ENCODE measurements at regions not wholly inside any gene's neighbourhood (a gene's known extent, or its start where the extent isn't known, plus 50 kb on each side); places are given as distances from the start of the nearest gene placed in this dataset.

DNA sequence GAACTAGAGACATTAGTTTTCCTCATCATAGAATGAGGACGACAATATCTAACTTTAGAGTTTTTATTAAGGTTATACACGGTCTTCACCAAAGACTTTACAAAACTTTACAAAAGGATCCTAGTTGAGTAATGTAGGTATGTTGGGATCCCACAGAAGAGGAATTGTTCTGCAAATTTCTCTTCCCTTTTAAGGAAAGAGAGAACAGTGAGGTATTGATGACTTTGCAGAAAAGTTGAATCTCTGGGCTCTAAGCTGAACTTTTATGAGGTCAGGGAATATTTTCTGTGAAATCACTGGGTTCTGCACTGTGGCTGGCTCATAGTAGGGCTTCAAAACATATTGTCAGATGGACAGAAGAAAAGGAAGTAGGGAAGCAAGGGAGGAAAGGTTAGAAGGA is 89.8 kb upstream of the PIRT start:
- Histone ChIP-seq H3K36me3 (ENCODE audit: control insufficient read depth in 1 of 2, insufficient read depth in 2 of 2, low read length in 1 of 2) (no peaks in the 10 kb centered on the region), H3K27ac (ENCODE audit: low read depth in 1 of 2, low read length in 2 of 2) (no peak overlapping the region)

DNA sequence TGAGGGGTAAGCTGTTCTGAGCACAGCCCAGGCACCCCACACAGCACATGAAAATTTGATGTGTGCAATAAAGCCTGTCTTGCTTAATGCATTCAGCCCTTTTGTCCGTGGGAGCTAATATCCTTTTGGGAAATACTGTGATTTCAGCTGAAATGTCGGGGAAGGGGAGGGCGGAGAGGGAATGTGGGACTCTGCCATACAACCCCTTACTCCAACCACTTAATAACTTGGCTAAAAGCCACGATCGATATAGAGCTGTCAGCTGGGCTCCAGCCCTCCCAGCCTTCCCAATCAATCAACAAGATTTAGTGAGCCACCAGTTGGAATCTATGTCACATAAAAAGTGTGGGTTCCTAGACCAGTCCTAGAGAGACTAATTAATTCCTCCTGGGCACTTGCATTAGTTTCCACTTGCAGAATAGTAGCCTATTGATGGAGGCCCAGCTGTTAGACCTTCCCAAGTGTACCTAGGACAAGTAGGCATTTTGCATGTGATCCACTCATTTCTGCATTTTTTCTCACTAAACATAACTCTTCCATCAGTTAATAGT is 82.7 kb upstream of the PIRT start:
- Histone ChIP-seq H3K36me3 (ENCODE audit: control insufficient read depth in 1 of 2, insufficient read depth in 2 of 2, low read length in 1 of 2) (no peaks in the 10 kb centered on the region), H3K4me3 (ENCODE audit: low read length in 2 of 2) (no peak overlapping the region), H3K9me3 (ENCODE audit: control insufficient read depth, low read length) (no peaks in the 10 kb centered on the region), H3K27me3 (ENCODE audit: control insufficient read depth in 1 of 2, insufficient read depth in 2 of 2, low read length in 1 of 2) (no peaks in the 10 kb centered on the region), H3K4me1 (ENCODE audit: control insufficient read depth in 1 of 2, insufficient read depth in 2 of 2, low read length in 2 of 2) (no peaks in the 10 kb centered on the region), H3K27ac (ENCODE audit: low read depth in 1 of 2, low read length in 2 of 2) (no peak overlapping the region)
- DNase-seq = no peak
- WGBS, 2 donors = 32 to 44% methylated on average over 5 of the region's 5 CpGs
- ATAC-seq (ENCODE audit: low FRiP score) = no peak
- intact Hi-C loops (cut with DNase I) = no loop called here

More for the DNA sequence above, 89.8 kb upstream of the PIRT start:
- ATAC-seq (ENCODE audit: low FRiP score) (no peak), DNase-seq (no peak)
- WGBS, 2 donors = 77 to 89% methylated on average over 2 of the region's 2 CpGs
- Histone ChIP-seq H3K4me3 (ENCODE audit: low read length in 2 of 2) (no peak overlapping the region), H3K9me3 (ENCODE audit: control insufficient read depth, low read length) (no peaks in the 10 kb centered on the region), H3K27me3 (ENCODE audit: control insufficient read depth in 1 of 2, insufficient read depth in 2 of 2, low read length in 1 of 2) (no peaks in the 10 kb centered on the region), H3K4me1 (ENCODE audit: control insufficient read depth in 1 of 2, insufficient read depth in 2 of 2, low read length in 2 of 2) (no peaks in the 10 kb centered on the region)
- intact Hi-C loops (cut with DNase I) = no loop called here

DNA sequence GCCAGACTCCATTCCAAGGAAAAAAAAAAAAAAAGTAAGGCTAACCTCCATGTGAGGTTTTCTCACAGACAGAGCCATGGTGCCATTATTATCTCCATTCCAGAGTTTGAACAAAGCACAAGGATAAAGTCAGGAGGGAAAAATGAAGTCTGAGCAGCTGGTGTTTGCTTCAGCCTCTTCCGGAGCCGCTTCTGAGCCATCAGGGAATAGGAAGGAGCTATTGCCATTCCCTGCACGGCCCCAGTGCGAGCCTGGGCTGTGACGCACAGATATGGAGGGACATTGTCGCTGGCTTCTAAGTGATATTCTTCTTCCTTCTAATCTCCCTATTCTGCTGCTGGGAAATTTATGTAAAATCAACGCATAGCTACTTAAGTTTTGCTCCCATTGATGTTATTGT is 69.5 kb upstream of the PIRT start:
- intact Hi-C loops (cut with DNase I) = no loop called here
- Histone ChIP-seq H3K27ac (ENCODE audit: low read depth in 1 of 2, low read length in 2 of 2) (no peak overlapping the region), H3K36me3 (ENCODE audit: control insufficient read depth in 1 of 2, insufficient read depth in 2 of 2, low read length in 1 of 2) (no peaks in the 10 kb centered on the region), H3K4me3 (ENCODE audit: low read length in 2 of 2) (no peak overlapping the region), H3K9me3 (ENCODE audit: control insufficient read depth, low read length) (peaks cover 2% of the 10 kb centered on the region), H3K27me3 (ENCODE audit: control insufficient read depth in 1 of 2, insufficient read depth in 2 of 2, low read length in 1 of 2) (no peaks in the 10 kb centered on the region), H3K4me1 (ENCODE audit: control insufficient read depth in 1 of 2, insufficient read depth in 2 of 2, low read length in 2 of 2) (no peaks in the 10 kb centered on the region)
- WGBS, 2 donors = 44 to 69% methylated on average over 7 of the region's 7 CpGs
- ATAC-seq (ENCODE audit: low FRiP score) (no peak), DNase-seq (no peak)

DNA sequence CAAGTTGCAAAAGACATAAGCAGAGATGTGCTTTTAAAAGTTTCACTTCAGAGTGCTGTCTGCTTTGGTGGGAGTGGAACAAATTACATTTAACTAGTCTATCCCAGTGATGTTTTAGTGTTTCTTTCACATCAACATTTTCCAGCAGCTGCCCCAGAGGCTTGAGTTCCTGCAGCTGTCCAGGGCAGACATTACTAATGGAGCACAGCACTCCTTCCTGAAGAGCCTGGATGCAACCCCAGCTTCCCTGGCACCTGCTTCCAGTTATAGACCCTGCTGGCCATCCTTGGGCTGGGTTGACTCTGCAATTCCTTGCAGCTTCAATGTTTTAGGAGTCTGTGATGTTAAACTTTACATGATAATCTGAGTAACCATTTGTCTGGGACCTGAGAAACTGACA is 61.4 kb upstream of the PIRT start:
- no peak overlapping the region for H3K4me3 ChIP-seq (ENCODE audit: low read length in 2 of 2)
- H3K36me3 ChIP-seq (ENCODE audit: control insufficient read depth in 1 of 2, insufficient read depth in 2 of 2, low read length in 1 of 2) = no peaks in the 10 kb centered on the region
- intact Hi-C loops (cut with DNase I) = no loop called here
- H3K27me3 ChIP-seq (ENCODE audit: control insufficient read depth in 1 of 2, insufficient read depth in 2 of 2, low read length in 1 of 2) = no peaks in the 10 kb centered on the region
- no peaks in the 10 kb centered on the region for H3K4me1 ChIP-seq (ENCODE audit: control insufficient read depth in 1 of 2, insufficient read depth in 2 of 2, low read length in 2 of 2)
- H3K27ac ChIP-seq (ENCODE audit: low read depth in 1 of 2, low read length in 2 of 2) = no peak overlapping the region
- DNase-seq = no peak
- H3K9me3 ChIP-seq (ENCODE audit: control insufficient read depth, low read length) = peaks cover 1% of the 10 kb centered on the region
- ATAC-seq (ENCODE audit: low FRiP score) = no peak

DNA sequence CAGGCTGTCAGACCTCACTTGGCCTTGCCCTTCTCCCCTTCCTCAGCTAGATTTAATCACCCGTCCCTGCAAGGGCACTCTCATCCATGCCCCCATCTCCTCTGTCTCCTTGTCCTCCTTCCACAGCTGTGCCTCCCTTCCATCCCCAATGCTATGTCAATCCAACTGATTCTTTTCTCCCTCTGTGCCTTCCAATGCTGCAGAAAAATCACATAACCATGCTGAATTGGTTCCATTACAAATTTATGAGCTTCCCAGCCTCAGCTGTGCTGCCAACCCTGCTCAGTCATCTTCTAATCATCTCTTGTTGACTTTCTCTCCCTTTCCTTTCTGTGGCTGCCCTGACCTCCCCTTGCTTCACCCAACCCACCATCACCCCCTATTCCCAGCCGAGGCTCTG is 56.3 kb upstream of the PIRT start:
- Histone ChIP-seq H3K9me3 (ENCODE audit: control insufficient read depth, low read length) (peaks cover 1% of the 10 kb centered on the region), H3K36me3 (ENCODE audit: control insufficient read depth in 1 of 2, insufficient read depth in 2 of 2, low read length in 1 of 2) (no peaks in the 10 kb centered on the region), H3K27ac (ENCODE audit: low read depth in 1 of 2, low read length in 2 of 2) (no peak overlapping the region), H3K27me3 (ENCODE audit: control insufficient read depth in 1 of 2, insufficient read depth in 2 of 2, low read length in 1 of 2) (no peaks in the 10 kb centered on the region), H3K4me1 (ENCODE audit: control insufficient read depth in 1 of 2, insufficient read depth in 2 of 2, low read length in 2 of 2) (no peaks in the 10 kb centered on the region), H3K4me3 (ENCODE audit: low read length in 2 of 2) (no peak overlapping the region)
- WGBS, 2 donors = 41 to 75% methylated on average over 2 of the region's 2 CpGs
- ATAC-seq (ENCODE audit: low FRiP score) = no peak
- intact Hi-C loops (cut with DNase I) = no loop called here
- DNase-seq = no peak

DNA sequence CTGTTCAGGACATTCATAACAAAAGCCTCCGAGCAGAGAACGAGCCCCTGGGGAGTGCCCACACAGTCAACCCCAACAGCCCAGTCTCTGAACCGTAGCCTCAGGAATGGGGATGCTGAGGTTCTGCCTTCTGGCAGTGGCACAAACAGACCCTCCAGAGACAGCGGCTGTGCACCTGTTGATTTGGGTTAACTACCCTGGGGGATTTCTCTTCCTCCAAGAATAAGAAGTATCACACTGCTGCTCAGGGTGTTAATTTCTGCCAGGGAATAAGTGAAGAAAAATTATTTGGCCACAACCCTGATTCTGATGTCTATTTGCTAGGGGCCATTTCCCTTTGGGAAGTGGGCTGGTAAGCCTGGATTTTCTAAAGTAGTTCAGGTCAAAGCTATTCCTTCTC is 51.0 kb upstream of the PIRT start:
- intact Hi-C loops (cut with DNase I) = no loop called here
- no peaks in the 10 kb centered on the region for H3K4me1 ChIP-seq (ENCODE audit: control insufficient read depth in 1 of 2, insufficient read depth in 2 of 2, low read length in 2 of 2)
- WGBS, 2 donors = 5 to 21% methylated on average over 4 of the region's 4 CpGs
- no peak overlapping the region for H3K27ac ChIP-seq (ENCODE audit: low read depth in 1 of 2, low read length in 2 of 2)
- H3K36me3 ChIP-seq (ENCODE audit: control insufficient read depth in 1 of 2, insufficient read depth in 2 of 2, low read length in 1 of 2) = no peaks in the 10 kb centered on the region
- no peaks in the 10 kb centered on the region for H3K27me3 ChIP-seq (ENCODE audit: control insufficient read depth in 1 of 2, insufficient read depth in 2 of 2, low read length in 1 of 2)
- ATAC-seq (ENCODE audit: low FRiP score) (no peak), DNase-seq (no peak)
- no peak overlapping the region for H3K4me3 ChIP-seq (ENCODE audit: low read length in 2 of 2)
- H3K9me3 ChIP-seq (ENCODE audit: control insufficient read depth, low read length) = no peaks in the 10 kb centered on the region
